Stomach (tissue), 8 donors: ENCODE measurements at regions not wholly inside any gene's neighbourhood (a gene's known extent, or its start where the extent isn't known, plus 50 kb on each side); places are given as distances from the start of the nearest gene placed in this dataset.
A peak's percentile ranks its signal among the peaks of the same experiment; 100 is the strongest.

Experiments
- DNase-seq, 2 donors: peaks; one replicate each; pipeline versions ENCODE4 v3.0.0 to v3.0.0-alpha.2; 2013 to 2019
- H3K27ac ChIP-seq, 5 donors: fragments of 200-600 bp in 4 of 5; sonication (generic) in 4 of 5; one replicate each; pipeline ENCODE4 v1.5.1; 2013 to 2019; ENCODE audit warnings: mild to moderate bottlenecking in 1 of 5, moderate library complexity in 1 of 5
- H3K27me3 ChIP-seq, 3 donors: fragments of 200-600 bp; sonication (generic); one replicate each; pipeline ENCODE4 v1.5.1; 2017 to 2019; ENCODE audit warnings: mixed run types in 1 of 3
- H3K36me3 ChIP-seq, 4 donors: fragments of 200-600 bp; sonication (generic); 1 replicate in 3 of 4; 2 replicates in 1 of 4; pipeline ENCODE4 v1.5.1; 2016 to 2019
- H3K4me1 ChIP-seq, 4 donors: fragments of 200-600 bp; sonication (generic); one replicate each; pipeline ENCODE4 v1.5.1; 2016 to 2019
- H3K4me3 ChIP-seq, 4 donors: fragments of 200-600 bp; sonication (generic) in 3 of 4; one replicate each; pipeline ENCODE4 v1.5.1; 2016 to 2019; ENCODE audit warnings: mild to moderate bottlenecking in 1 of 4
- H3K9me3 ChIP-seq, 4 donors: fragments of 200-600 bp; sonication (generic); one replicate each; pipeline ENCODE4 v1.5.1; 2016 to 2019
- CTCF ChIP-seq, 7 experiments: fragments of 450-650 bp in 4 of 7; fragments of 200-600 bp in 3 of 7; sonication (generic) in 3 of 7; IDR thresholded peaks; one replicate each; pipeline ENCODE4 v1.5.1; 2016 to 2019; ENCODE audit warnings: antibody characterized with exemption in 7 of 7, control low read depth in 2 of 7, mild to moderate bottlenecking in 1 of 7
- EP300 ChIP-seq: sonication (generic); formaldehyde crosslinking; IDR thresholded peaks from one replicate; pipeline ENCODE4 v1.6.1; 2017; ENCODE audit warnings: antibody characterized with exemption
- POLR2A ChIP-seq, 4 donors: fragments of 450-650 bp; IDR thresholded peaks; one replicate each; pipeline ENCODE4 v1.6.1; 2016; ENCODE audit warnings: antibody characterized with exemption in 4 of 4, control low read depth in 2 of 4, mild to moderate bottlenecking in 1 of 4, moderate library complexity in 1 of 4
- POLR2AphosphoS5 ChIP-seq, 3 donors: sonication (generic); formaldehyde crosslinking; IDR thresholded peaks; one replicate each; pipeline ENCODE4 v1.6.1; 2016; ENCODE audit warnings: antibody characterized with exemption in 3 of 3
- WGBS, 5 donors: extraction: QIAGEN DNeasy Blood & Tissue Kit in 3 of 5; methylation state at CpG; one replicate each; pipeline versions ENCODE4 v1.1.5 to v1.1.7; 2013 to 2018; 5-methylcytosine and 5-hydroxymethylcytosine counted together
- intact Hi-C: fragments of 100-400 bp; cut with DNase I; formaldehyde crosslinking; loops from one replicate; pipeline ENCODE4 v1.15.1; 2023; ENCODE audit warnings: low total_unique reads
- donor health status: healthy with polysubstance abuse.
- donor health status: Bipolar disorder and iron deficiency.
- donor health status: healthy.

- Histone ChIP-seq H3K4me3 (no peak overlapping the region), H3K27me3 (no peaks in the 10 kb centered on the region), H3K9me3 (no peaks in the 10 kb centered on the region), H3K4me1 (peaks cover 0 to 3% (median 0%) of the 10 kb centered on the region in 4 donors), H3K36me3 (no peaks in the 10 kb centered on the region), H3K27ac (no peak overlapping the region)
- no peak for DNase-seq
- 91 to 94% (median 93%) methylated on average over 5 of the region's 5 CpGs for WGBS, 5 donors
- TF ChIP-seq EP300 (no peak), POLR2AphosphoS5 (IDR thresholded peaks at IDR 0.05) (no peak), POLR2A (IDR thresholded peaks at IDR 0.05) (no peak), CTCF (IDR thresholded peaks at IDR 0.05) (no peak)
- intact Hi-C loops = no loop called here
Observed at GRCh38 chr7:21299766-21300165, 128.1 kb upstream of the SP4 start.

- no peak overlapping the region for H3K27ac ChIP-seq
- H3K9me3 ChIP-seq = no peaks in the 10 kb centered on the region
- no peaks in the 10 kb centered on the region for H3K36me3 ChIP-seq
- WGBS, 5 donors = 83 to 93% (median 87%) methylated on average over 2 of the region's 2 CpGs
- TF ChIP-seq CTCF (IDR thresholded peaks at IDR 0.05) (no peak), POLR2A (IDR thresholded peaks at IDR 0.05) (no peak), EP300 (no peak), POLR2AphosphoS5 (IDR thresholded peaks at IDR 0.05) (no peak)
- DNase-seq = no peak
- H3K4me1 ChIP-seq = peaks cover 0 to 10% (median 0%) of the 10 kb centered on the region in 4 donors
- H3K4me3 ChIP-seq = no peak overlapping the region
- no peaks in the 10 kb centered on the region for H3K27me3 ChIP-seq
- intact Hi-C loops = no loop called here
Observed at GRCh38 chr7:21300692-21301091, 127.2 kb upstream of the SP4 start.

GRCh38 chr7:21304808-21305375 is 123.0 kb upstream of the SP4 start:
- 60 to 75% (median 67%) methylated on average over 4 of the region's 4 CpGs for WGBS, 5 donors
- intact Hi-C loops = no loop called here

GRCh38 chr7:21305455-21306235 is 122.2 kb upstream of the SP4 start:
- peak overlapping the region in 1 of 5 donors; percentile 3 for H3K27ac ChIP-seq
- H3K4me3 ChIP-seq = no peak overlapping the region
- peaks cover 0 to 10% (median 0%) of the 10 kb centered on the region in 4 donors for H3K4me1 ChIP-seq
- H3K36me3 ChIP-seq = no peaks in the 10 kb centered on the region
- peak in 1 of 2 donors; percentile 20 for DNase-seq
- no peaks in the 10 kb centered on the region for H3K27me3 ChIP-seq
- TF ChIP-seq EP300 = no peak
- TF ChIP-seq POLR2AphosphoS5 (IDR thresholded peaks at IDR 0.05) = peak in 1 of 3 donors; percentile 27
- peaks cover 0 to 14% (median 4%) of the 10 kb centered on the region in 4 donors for H3K9me3 ChIP-seq
- WGBS, 5 donors = 23 to 30% (median 26%) methylated on average over 3 of the region's 3 CpGs
- intact Hi-C loops = no loop called here

More at GRCh38 chr7:21304808-21305375, 123.0 kb upstream of the SP4 start:
- H3K27ac ChIP-seq = no peak overlapping the region
- no peaks in the 10 kb centered on the region for H3K27me3 ChIP-seq
- H3K9me3 ChIP-seq = peaks cover 0 to 14% (median 4%) of the 10 kb centered on the region in 4 donors
- TF ChIP-seq CTCF (IDR thresholded peaks at IDR 0.05) = no peak
- no peak overlapping the region for H3K4me3 ChIP-seq
- DNase-seq = no peak
- H3K36me3 ChIP-seq = no peaks in the 10 kb centered on the region
- H3K4me1 ChIP-seq = peaks cover 0 to 10% (median 0%) of the 10 kb centered on the region in 4 donors

- Histone ChIP-seq H3K4me3 (no peak overlapping the region), H3K27me3 (no peaks in the 10 kb centered on the region), H3K4me1 (no peaks in the 10 kb centered on the region), H3K9me3 (no peaks in the 10 kb centered on the region), H3K36me3 (no peaks in the 10 kb centered on the region), H3K27ac (no peak overlapping the region)
- no peak for DNase-seq
- no peak for TF ChIP-seq EP300
- TF ChIP-seq CTCF (IDR thresholded peaks at IDR 0.05) = no peak
- TF ChIP-seq POLR2AphosphoS5 (IDR thresholded peaks at IDR 0.05) = no peak
- TF ChIP-seq POLR2A (IDR thresholded peaks at IDR 0.05) = no peak
- intact Hi-C loops = no loop called here
- WGBS, 5 donors = 51 to 64% (median 56%) methylated on average over 2 of the region's 2 CpGs
Observed at GRCh38 chr7:21314954-21315353, 112.9 kb upstream of the SP4 start.
